ENCODE measurements at regions not wholly inside any gene's neighbourhood (a gene's known extent, or its start where the extent isn't known, plus 50 kb on each side); places are given as distances from the start of the nearest gene placed in this dataset.

- ATAC-seq (ENCODE audit: insufficient read depth, low FRiP score): no peak
Measured at GRCh38 chr3:182058488-182058887, 346.8 kb downstream of the SOX2 start.

DNA sequence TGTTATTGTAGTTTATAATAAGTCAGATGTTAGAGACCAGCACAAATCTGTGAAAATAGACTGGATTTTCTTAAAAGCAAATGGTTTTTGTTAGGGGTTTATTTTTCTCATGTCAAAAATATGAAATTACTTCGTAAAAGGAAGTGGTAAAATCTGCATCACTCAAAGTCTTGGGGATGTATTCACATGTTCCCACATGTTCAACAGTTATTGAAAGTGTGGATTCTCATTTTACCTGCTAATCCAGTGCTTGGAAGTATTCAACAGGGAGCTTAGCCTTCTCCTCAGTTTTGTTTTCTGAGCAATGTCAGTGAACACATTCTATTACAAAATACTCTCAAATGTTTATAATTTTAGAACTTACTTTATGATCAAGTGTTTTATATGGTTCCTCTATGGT is 352.0 kb downstream of the SOX2 start:
- no peak for TF ChIP-seq CTCF (IDR thresholded peaks at IDR 0.05; ENCODE audit: control extremely low read depth, extremely low read depth)
- Histone ChIP-seq H3K27me3 (ENCODE audit: control insufficient read depth in 3 of 3, insufficient read depth in 3 of 3, low read length in 2 of 3) (no peaks in the 10 kb centered on the region), H3K9ac (ENCODE audit: insufficient read depth in 1 of 2, low read length in 2 of 2) (no peak overlapping the region), H3K27ac (ENCODE audit: low read depth in 1 of 2, low read length in 1 of 2) (no peak overlapping the region), H3K4me3 (no peak overlapping the region), H3K36me3 (ENCODE audit: control insufficient read depth in 4 of 4, insufficient read depth in 4 of 4, low read length in 4 of 4) (no peaks in the 10 kb centered on the region), H3K4me1 (ENCODE audit: control insufficient read depth in 5 of 5, insufficient read depth in 5 of 5, low read length in 5 of 5) (no peaks in the 10 kb centered on the region), H3K9me3 (ENCODE audit: control insufficient read depth in 4 of 4, insufficient read depth in 3 of 4, low read length in 3 of 4) (no peaks in the 10 kb centered on the region)
- no peak for ATAC-seq (ENCODE audit: insufficient read depth, low FRiP score)
- WGBS, 2 donors: 43 to 51% methylated on average over 1 of the region's 1 CpG
- no peak for DNase-seq

More at GRCh38 chr3:182058488-182058887, 346.8 kb downstream of the SOX2 start:
- no peak for TF ChIP-seq CTCF (IDR thresholded peaks at IDR 0.05; ENCODE audit: control extremely low read depth, extremely low read depth)
- Histone ChIP-seq H3K4me1 (ENCODE audit: control insufficient read depth in 5 of 5, insufficient read depth in 5 of 5, low read length in 5 of 5) (no peaks in the 10 kb centered on the region), H3K9me3 (ENCODE audit: control insufficient read depth in 4 of 4, insufficient read depth in 3 of 4, low read length in 3 of 4) (no peaks in the 10 kb centered on the region), H3K36me3 (ENCODE audit: control insufficient read depth in 4 of 4, insufficient read depth in 4 of 4, low read length in 4 of 4) (no peaks in the 10 kb centered on the region), H3K27me3 (ENCODE audit: control insufficient read depth in 3 of 3, insufficient read depth in 3 of 3, low read length in 2 of 3) (no peaks in the 10 kb centered on the region), H3K27ac (ENCODE audit: low read depth in 1 of 2, low read length in 1 of 2) (no peak overlapping the region), H3K4me3 (no peak overlapping the region), H3K9ac (ENCODE audit: insufficient read depth in 1 of 2, low read length in 2 of 2) (no peak overlapping the region)
- DNase-seq: no peak
- 87 to 90% methylated on average over 1 of the region's 1 CpG for WGBS, 2 donors

- Histone ChIP-seq H3K36me3 (ENCODE audit: control insufficient read depth in 4 of 4, insufficient read depth in 4 of 4, low read length in 4 of 4) (no peaks in the 10 kb centered on the region), H3K9ac (ENCODE audit: insufficient read depth in 1 of 2, low read length in 2 of 2) (no peak overlapping the region), H3K4me3 (no peak overlapping the region), H3K27me3 (ENCODE audit: control insufficient read depth in 3 of 3, insufficient read depth in 3 of 3, low read length in 2 of 3) (no peaks in the 10 kb centered on the region), H3K27ac (ENCODE audit: low read depth in 1 of 2, low read length in 1 of 2) (no peak overlapping the region), H3K4me1 (ENCODE audit: control insufficient read depth in 5 of 5, insufficient read depth in 5 of 5, low read length in 5 of 5) (no peaks in the 10 kb centered on the region), H3K9me3 (ENCODE audit: control insufficient read depth in 4 of 4, insufficient read depth in 3 of 4, low read length in 3 of 4) (no peaks in the 10 kb centered on the region)
- WGBS, 2 donors: 77 to 82% methylated on average over 4 of the region's 4 CpGs
- ATAC-seq (ENCODE audit: insufficient read depth, low FRiP score) (no peak), DNase-seq (no peak)
- TF ChIP-seq CTCF (IDR thresholded peaks at IDR 0.05; ENCODE audit: control extremely low read depth, extremely low read depth): no peak
Measured at GRCh38 chr3:182067423-182067822, 355.7 kb downstream of the SOX2 start.

DNA sequence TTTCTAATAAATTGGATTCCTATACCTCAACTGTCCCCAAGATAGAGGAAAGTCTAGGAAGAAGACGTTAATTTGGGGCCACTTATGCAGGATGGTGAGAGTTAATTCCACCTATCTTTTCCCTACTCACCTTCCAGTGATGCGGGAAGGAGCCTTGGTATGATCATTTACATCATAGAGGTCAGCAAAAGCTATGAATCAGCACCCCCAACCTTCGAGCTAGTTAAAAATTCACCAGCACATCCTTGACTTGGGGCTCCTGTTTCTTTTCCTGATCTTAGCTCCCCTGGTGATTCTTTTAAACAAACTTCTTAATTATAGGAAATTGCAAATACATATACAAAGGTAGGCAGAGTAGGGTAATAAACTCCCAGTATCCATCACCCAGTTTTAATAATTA is 366.6 kb downstream of the SOX2 start:
- 58 to 66% methylated on average over 3 of the region's 3 CpGs for WGBS, 2 donors
- DNase-seq (no peak), ATAC-seq (ENCODE audit: insufficient read depth, low FRiP score) (no peak)
- H3K4me1 ChIP-seq (ENCODE audit: control insufficient read depth in 5 of 5, insufficient read depth in 5 of 5, low read length in 5 of 5): no peaks in the 10 kb centered on the region
- H3K9me3 ChIP-seq (ENCODE audit: control insufficient read depth in 4 of 4, insufficient read depth in 3 of 4, low read length in 3 of 4): no peaks in the 10 kb centered on the region
- H3K9ac ChIP-seq (ENCODE audit: insufficient read depth in 1 of 2, low read length in 2 of 2): no peak overlapping the region
- TF ChIP-seq CTCF (IDR thresholded peaks at IDR 0.05; ENCODE audit: control extremely low read depth, extremely low read depth): no peak
- no peaks in the 10 kb centered on the region for H3K36me3 ChIP-seq (ENCODE audit: control insufficient read depth in 4 of 4, insufficient read depth in 4 of 4, low read length in 4 of 4)
- H3K27ac ChIP-seq (ENCODE audit: low read depth in 1 of 2, low read length in 1 of 2): no peak overlapping the region
- no peaks in the 10 kb centered on the region for H3K27me3 ChIP-seq (ENCODE audit: control insufficient read depth in 3 of 3, insufficient read depth in 3 of 3, low read length in 2 of 3)
- H3K4me3 ChIP-seq: no peak overlapping the region
